WTC11 (cell line): ENCODE measurements at regions not wholly inside any gene's neighbourhood (a gene's known extent, or its start where the extent isn't known, plus 50 kb on each side); places are given as distances from the start of the nearest gene placed in this dataset.

Experiments used
- ATAC-seq: fragments of 200-7000 bp; cut with Tn5 transposase; 2 replicates; pipeline ENCODE4 v1.10.0; 2021; ENCODE audit warnings: mild to moderate bottlenecking, moderate library complexity
- CTCF ChIA-PET: fragments of 300-600 bp; sonication (Branson Sonifier 250); formaldehyde crosslinking; loops from one replicate; lab custom pipeline; 2021; ENCODE audit warnings: antibody characterized with exemption; lab: Charles Lee
- POLR2A ChIA-PET: fragments of 350-600 bp; sonication (Branson Sonifier 250); formaldehyde crosslinking; loops from one replicate; lab custom pipeline; 2021; ENCODE audit warnings: antibody characterized with exemption; lab: Charles Lee
- DNase-seq: peaks from one replicate; pipeline ENCODE4 v3.0.0; 2021; ENCODE audit warnings: low spot score
- H3K27ac Mint-ChIP-seq: 2 replicates; pipeline ENCODE4 v1.8.0; 2021; ENCODE audit warnings: mixed read lengths
- H3K27me3 Mint-ChIP-seq: 2 replicates; pipeline ENCODE4 v1.8.0; 2021; ENCODE audit warnings: low read depth, mild to moderate bottlenecking, moderate library complexity, mixed read lengths
- H3K36me3 Mint-ChIP-seq: 2 replicates; pipeline ENCODE4 v1.8.0; 2021; ENCODE audit warnings: mixed read lengths
- H3K4me1 Mint-ChIP-seq: 2 replicates; pipeline ENCODE4 v1.8.0; 2022; ENCODE audit warnings: mixed read lengths
- H3K4me3 Mint-ChIP-seq: 2 replicates; pipeline ENCODE4 v1.8.0; 2021; ENCODE audit warnings: mild to moderate bottlenecking, moderate library complexity, mixed read lengths
- H3K9me3 Mint-ChIP-seq: 2 replicates; pipeline ENCODE4 v1.8.0; 2021; ENCODE audit warnings: mixed read lengths
- ATF6 ChIP-seq: sonication (generic); formaldehyde crosslinking; IDR thresholded peaks from 2 replicates; pipeline ENCODE4 v1.8.1; 2023; ENCODE audit warnings: mild to moderate bottlenecking, missing genetic modification reagents
- CBFB ChIP-seq: sonication (generic); formaldehyde crosslinking; IDR thresholded peaks from 2 replicates; pipeline ENCODE4 v1.8.1; 2022; ENCODE audit warnings: mild to moderate bottlenecking, low read depth, missing genetic modification reagents
- CTCF ChIP-seq: fragments of 200-600 bp; IDR thresholded peaks from 2 replicates; pipeline ENCODE4 v1.8.0; 2022; ENCODE audit warnings: antibody characterized with exemption
- ESRRA ChIP-seq: sonication (generic); formaldehyde crosslinking; IDR thresholded peaks from 2 replicates; pipeline ENCODE4 v1.8.1; 2022; ENCODE audit warnings: mild to moderate bottlenecking, missing genetic modification reagents, borderline replicate concordance
- FOXP1 ChIP-seq: sonication (generic); formaldehyde crosslinking; IDR thresholded peaks from 2 replicates; pipeline ENCODE4 v1.8.0; 2022; ENCODE audit warnings: missing genetic modification reagents, mild to moderate bottlenecking, moderate library complexity, borderline replicate concordance
- MAX ChIP-seq: sonication (generic); formaldehyde crosslinking; IDR thresholded peaks from 2 replicates; pipeline ENCODE4 v1.8.0; 2022; ENCODE audit warnings: mild to moderate bottlenecking, missing genetic modification reagents
- OVOL2 ChIP-seq: fragments of 250-450 bp; sonication (Bioruptor Pico); IDR thresholded peaks from 2 replicates; pipeline ENCODE4 v1.9.0; 2021; ENCODE audit warnings: mild to moderate bottlenecking, borderline replicate concordance
- SMAD4 ChIP-seq: sonication (generic); formaldehyde crosslinking; IDR thresholded peaks from 2 replicates; pipeline ENCODE4 v1.8.0; 2022; ENCODE audit warnings: mild to moderate bottlenecking, missing genetic modification reagents
- SOX15 ChIP-seq: fragments of 250-450 bp; sonication (Bioruptor Pico); IDR thresholded peaks from 2 replicates; pipeline ENCODE4 v1.9.0; 2021; ENCODE audit warnings: mild to moderate bottlenecking
- SP1 ChIP-seq: sonication (generic); formaldehyde crosslinking; conservative IDR thresholded peaks from 2 replicates; pipeline ENCODE4 v1.8.1; 2022; ENCODE audit warnings: missing genetic modification reagents
- TCF7 ChIP-seq: sonication (generic); formaldehyde crosslinking; IDR thresholded peaks from 2 replicates; pipeline ENCODE4 v1.8.0; 2022; ENCODE audit warnings: mild to moderate bottlenecking, low read depth, missing genetic modification reagents, moderate library complexity
- TEAD1 ChIP-seq: sonication (generic); formaldehyde crosslinking; IDR thresholded peaks from 2 replicates; pipeline ENCODE4 v1.8.0; 2022; ENCODE audit warnings: mild to moderate bottlenecking, missing genetic modification reagents
- USF2 ChIP-seq: sonication (generic); formaldehyde crosslinking; IDR thresholded peaks from 2 replicates; pipeline ENCODE4 v1.8.1; 2023; ENCODE audit warnings: mild to moderate bottlenecking, missing genetic modification reagents, moderate library complexity
- ZBTB21 ChIP-seq: sonication (generic); formaldehyde crosslinking; IDR thresholded peaks from 2 replicates; pipeline ENCODE4 v1.8.1; 2023; ENCODE audit warnings: mild to moderate bottlenecking, missing genetic modification reagents, borderline replicate concordance
- ZNF138 ChIP-seq: sonication (generic); formaldehyde crosslinking; conservative IDR thresholded peaks from 2 replicates; pipeline ENCODE4 v1.8.1; 2022; ENCODE audit warnings: mild to moderate bottlenecking, moderate library complexity, missing genetic modification reagents
- ZNF219 ChIP-seq: sonication (generic); formaldehyde crosslinking; IDR thresholded peaks from 2 replicates; pipeline ENCODE4 v1.8.0; 2023; ENCODE audit warnings: missing genetic modification reagents, mild to moderate bottlenecking, borderline replicate concordance
- ZNF425 ChIP-seq: fragments of 250-450 bp; sonication (Bioruptor Pico); conservative IDR thresholded peaks from 2 replicates; pipeline ENCODE4 v1.9.0; 2021; ENCODE audit warnings: mild to moderate bottlenecking

GRCh38 chr3:174548841-174549623 lies 310.1 kb upstream of the NAALADL2 start (continued):
- no peak for TF ChIP-seq MAX
- TF ChIP-seq SP1 (CRISPR knock-in tag), result no peak
- TF ChIP-seq TEAD1 (CRISPR knock-in tag), result no peak
- no peak for TF ChIP-seq ZNF425 (CRISPR knock-in tag)
- TF ChIP-seq CTCF, result no peak
- TF ChIP-seq ESRRA (CRISPR knock-in tag), result no peak
- no peak for TF ChIP-seq SMAD4
- no peak for TF ChIP-seq ATF6 (CRISPR knock-in tag)
- no peak for TF ChIP-seq OVOL2
- no peak for TF ChIP-seq USF2 (CRISPR knock-in tag)

GRCh38 chr3:174581558-174581957 lies 277.6 kb upstream of the NAALADL2 start:
- POLR2A ChIA-PET, result no interaction called here
- no peaks in the 10 kb centered on the region for H3K36me3 Mint-ChIP-seq
- CTCF ChIA-PET, result no interaction called here
- TF ChIP-seq CBFB (CRISPR knock-in tag) (no peak), FOXP1 (CRISPR knock-in tag) (no peak), ZNF138 (CRISPR knock-in tag) (no peak), ZBTB21 (CRISPR knock-in tag) (no peak), USF2 (CRISPR knock-in tag) (no peak; the same call in 1 of the 2 replicates), TCF7 (CRISPR knock-in tag) (no peak), SOX15 (no peak), ZNF219 (CRISPR knock-in tag) (no peak)
- H3K9me3 Mint-ChIP-seq, result no peaks in the 10 kb centered on the region
- H3K4me3 Mint-ChIP-seq, result no peak overlapping the region
- DNase-seq (no peak), ATAC-seq (no peak; the same call in 1 of the 2 replicates)
- H3K27ac Mint-ChIP-seq, result no peak overlapping the region
- no peaks in the 10 kb centered on the region for H3K27me3 Mint-ChIP-seq
- no peaks in the 10 kb centered on the region for H3K4me1 Mint-ChIP-seq
